Liver (tissue), 3 donors: ENCODE measurements at regions not wholly inside any gene's neighbourhood (a gene's known extent, or its start where the extent isn't known, plus 50 kb on each side); places are given as distances from the start of the nearest gene placed in this dataset.

Experiments
- ATF3 ChIP-seq: IDR thresholded peaks from 2 replicates; pipeline ENCODE4 v1.6.1; 2016; ENCODE audit warnings: antibody characterized with exemption
- CTCF ChIP-seq: fragments of 150-350 bp; IDR thresholded peaks from 2 replicates; pipeline ENCODE4 v1.5.1; 2017; ENCODE audit warnings: improper control_type of control experiment, low read depth, low read length; ENCODE audit not compliant: missing input control
- GABPA ChIP-seq, 2 donors: IDR thresholded peaks in 1 of 2; conservative IDR thresholded peaks in 1 of 2; 2 replicates each; pipeline ENCODE4 v1.6.1; 2016; ENCODE audit warnings: antibody characterized with exemption in 2 of 2, mild to moderate bottlenecking in 1 of 2, moderate library complexity in 1 of 2
- REST ChIP-seq: IDR thresholded peaks from 2 replicates; pipeline ENCODE4 v1.6.1; 2016; ENCODE audit warnings: antibody characterized with exemption, mild to moderate bottlenecking
- donor health status: healthy.
- donor health status: healthy.

GRCh38 chr13:73412933-73413332, 354.1 kb downstream of the KLF5 start:
- TF ChIP-seq CTCF (no peak), GABPA (IDR thresholded peaks at IDR 0.05 in 1 of 2, conservative IDR thresholded peaks at IDR 0.05 in 1 of 2) (no peak), REST (no peak), ATF3 (no peak)
